ENCODE measurements at regions not wholly inside any gene's neighbourhood (a gene's known extent, or its start where the extent isn't known, plus 50 kb on each side); places are given as distances from the start of the nearest gene placed in this dataset.

DNA sequence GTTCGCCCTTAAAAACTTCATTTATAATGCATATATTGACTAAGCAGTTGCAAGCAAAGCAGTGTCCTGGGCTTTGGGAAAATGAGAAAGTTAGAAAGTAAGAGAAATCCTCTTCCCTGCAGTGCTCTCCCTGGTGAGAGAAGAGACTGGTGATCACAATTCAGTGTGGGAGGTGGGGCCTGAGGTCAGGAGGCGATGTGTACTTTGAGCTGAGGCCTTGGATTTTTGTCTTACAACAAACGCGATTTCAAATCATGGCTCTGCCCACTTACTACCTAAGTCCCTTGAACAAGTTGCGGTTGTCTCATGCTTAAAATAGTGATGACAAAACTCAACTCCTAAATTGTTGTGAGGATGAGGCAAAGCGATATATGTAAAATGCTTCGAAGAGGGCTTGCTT, 316.3 kb upstream of the NECTIN3 start:
- Mint-ChIP-seq H3K4me1 (ENCODE audit: low read depth, unreplicated experiment) (no peaks in the 10 kb centered on the region), H3K27ac (ENCODE audit: unreplicated experiment) (no peak overlapping the region), H3K27me3 (ENCODE audit: unreplicated experiment) (no peaks in the 10 kb centered on the region), H3K9me3 (ENCODE audit: unreplicated experiment) (peaks cover 2% of the 10 kb centered on the region), H3K36me3 (ENCODE audit: unreplicated experiment) (no peaks in the 10 kb centered on the region), H3K4me3 (ENCODE audit: unreplicated experiment) (no peak overlapping the region)
- no peak for DNase-seq
- TF ChIP-seq, protein P1, sequence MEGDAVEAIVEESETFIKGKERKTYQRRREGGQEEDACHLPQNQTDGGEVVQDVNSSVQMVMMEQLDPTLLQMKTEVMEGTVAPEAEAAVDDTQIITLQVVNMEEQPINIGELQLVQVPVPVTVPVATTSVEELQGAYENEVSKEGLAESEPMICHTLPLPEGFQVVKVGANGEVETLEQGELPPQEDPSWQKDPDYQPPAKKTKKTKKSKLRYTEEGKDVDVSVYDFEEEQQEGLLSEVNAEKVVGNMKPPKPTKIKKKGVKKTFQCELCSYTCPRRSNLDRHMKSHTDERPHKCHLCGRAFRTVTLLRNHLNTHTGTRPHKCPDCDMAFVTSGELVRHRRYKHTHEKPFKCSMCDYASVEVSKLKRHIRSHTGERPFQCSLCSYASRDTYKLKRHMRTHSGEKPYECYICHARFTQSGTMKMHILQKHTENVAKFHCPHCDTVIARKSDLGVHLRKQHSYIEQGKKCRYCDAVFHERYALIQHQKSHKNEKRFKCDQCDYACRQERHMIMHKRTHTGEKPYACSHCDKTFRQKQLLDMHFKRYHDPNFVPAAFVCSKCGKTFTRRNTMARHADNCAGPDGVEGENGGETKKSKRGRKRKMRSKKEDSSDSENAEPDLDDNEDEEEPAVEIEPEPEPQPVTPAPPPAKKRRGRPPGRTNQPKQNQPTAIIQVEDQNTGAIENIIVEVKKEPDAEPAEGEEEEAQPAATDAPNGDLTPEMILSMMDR (IDR thresholded peaks at IDR 0.05; ENCODE audit: partially characterized antibody, unreplicated experiment): no peak

DNA sequence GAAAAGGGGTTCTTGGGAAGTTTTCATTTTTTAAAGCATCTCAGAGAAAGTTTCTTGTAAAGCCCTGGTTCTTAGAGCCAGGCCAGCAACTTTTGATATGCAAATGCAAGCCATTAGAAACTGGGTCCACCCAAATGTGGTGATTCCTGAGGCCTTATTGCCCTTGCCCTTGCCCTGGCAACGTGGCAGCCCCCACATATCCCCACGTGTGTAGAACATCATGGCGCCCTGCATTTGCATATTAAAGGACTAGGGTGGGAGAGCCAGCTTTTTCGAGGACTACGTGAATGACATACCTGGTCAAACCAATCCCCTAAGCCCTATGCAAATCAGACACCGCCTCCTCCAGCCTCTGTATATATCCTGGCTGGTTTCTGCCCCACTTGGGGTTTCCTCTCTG, 314.9 kb upstream of the NECTIN3 start:
- DNase-seq: no peak
- H3K9me3 Mint-ChIP-seq (ENCODE audit: unreplicated experiment): peaks cover 2% of the 10 kb centered on the region
- H3K4me3 Mint-ChIP-seq (ENCODE audit: unreplicated experiment): no peak overlapping the region
- no peaks in the 10 kb centered on the region for H3K27me3 Mint-ChIP-seq (ENCODE audit: unreplicated experiment)
- H3K4me1 Mint-ChIP-seq (ENCODE audit: low read depth, unreplicated experiment): no peaks in the 10 kb centered on the region
- TF ChIP-seq, protein P1 (IDR thresholded peaks at IDR 0.05; ENCODE audit: partially characterized antibody, unreplicated experiment): no peak
- no peaks in the 10 kb centered on the region for H3K36me3 Mint-ChIP-seq (ENCODE audit: unreplicated experiment)
- no peak overlapping the region for H3K27ac Mint-ChIP-seq (ENCODE audit: unreplicated experiment)

DNA sequence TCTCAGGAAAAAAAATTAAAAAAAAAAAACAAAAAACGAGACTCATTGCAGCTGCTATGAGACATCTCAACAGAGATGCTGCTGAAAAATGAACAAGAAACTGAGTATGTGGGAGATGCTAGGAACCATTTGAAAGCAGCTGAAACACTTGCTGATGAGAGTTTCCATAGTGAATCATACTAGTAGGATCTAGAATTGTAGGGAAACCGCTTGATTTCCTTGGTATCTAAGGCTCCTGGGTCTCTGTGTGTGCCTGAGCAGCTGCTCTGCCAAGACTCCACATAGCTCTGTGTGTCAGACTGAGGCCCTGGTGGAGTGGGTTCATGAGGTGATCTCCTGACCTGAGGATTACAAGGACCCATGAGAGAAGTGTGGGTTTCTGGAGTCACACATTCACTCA, 313.4 kb upstream of the NECTIN3 start:
- Mint-ChIP-seq H3K4me1 (ENCODE audit: low read depth, unreplicated experiment) (no peaks in the 10 kb centered on the region), H3K9me3 (ENCODE audit: unreplicated experiment) (no peaks in the 10 kb centered on the region), H3K27me3 (ENCODE audit: unreplicated experiment) (no peaks in the 10 kb centered on the region), H3K4me3 (ENCODE audit: unreplicated experiment) (no peak overlapping the region), H3K36me3 (ENCODE audit: unreplicated experiment) (no peaks in the 10 kb centered on the region), H3K27ac (ENCODE audit: unreplicated experiment) (no peak overlapping the region)
- no peak for DNase-seq
- TF ChIP-seq, protein P1 (IDR thresholded peaks at IDR 0.05; ENCODE audit: partially characterized antibody, unreplicated experiment): no peak

DNA sequence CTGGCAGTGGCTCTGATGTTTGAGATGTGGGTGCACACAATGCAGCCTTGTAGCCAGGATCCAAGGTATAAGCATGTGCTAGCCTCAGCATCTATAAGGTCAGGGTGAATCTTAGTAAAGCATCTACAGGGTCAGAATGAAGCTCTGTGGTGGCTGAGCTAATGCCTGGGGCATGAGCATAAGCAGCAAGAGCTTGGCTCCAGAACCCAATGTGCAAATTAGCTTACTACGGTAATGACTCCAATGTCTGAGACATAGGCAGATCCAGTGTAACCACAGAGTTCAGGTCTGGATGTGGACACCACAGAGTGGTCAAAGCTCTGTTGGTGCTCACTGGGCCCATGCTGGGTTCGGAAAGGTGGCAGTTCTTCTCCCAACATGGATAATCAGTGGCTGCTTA, 304.5 kb upstream of the NECTIN3 start:
- DNase-seq: no peak
- Mint-ChIP-seq H3K9me3 (ENCODE audit: unreplicated experiment) (no peaks in the 10 kb centered on the region), H3K27me3 (ENCODE audit: unreplicated experiment) (no peaks in the 10 kb centered on the region), H3K27ac (ENCODE audit: unreplicated experiment) (no peak overlapping the region), H3K36me3 (ENCODE audit: unreplicated experiment) (no peaks in the 10 kb centered on the region), H3K4me3 (ENCODE audit: unreplicated experiment) (no peak overlapping the region), H3K4me1 (ENCODE audit: low read depth, unreplicated experiment) (no peaks in the 10 kb centered on the region)
- TF ChIP-seq, protein P1 (IDR thresholded peaks at IDR 0.05; ENCODE audit: partially characterized antibody, unreplicated experiment): no peak

DNA sequence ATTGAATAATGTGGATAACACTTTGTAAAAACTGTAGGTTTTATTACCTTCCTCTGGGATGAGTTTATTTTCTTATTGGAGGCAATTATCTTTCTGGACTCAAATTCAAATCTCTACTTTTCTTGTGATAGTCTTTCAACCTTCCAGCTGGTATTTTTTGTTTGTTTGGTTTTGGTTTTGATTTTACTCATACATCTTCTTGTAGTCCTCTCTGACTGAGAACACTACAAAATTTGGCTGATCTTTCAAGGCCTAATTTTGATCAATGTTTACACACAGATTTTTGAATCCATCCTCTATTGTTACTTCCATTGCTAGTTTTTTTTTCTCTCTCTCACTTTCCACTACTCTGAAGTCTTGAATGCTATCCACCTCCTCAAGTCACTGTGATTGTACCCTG, 303.8 kb upstream of the NECTIN3 start:
- H3K9me3 Mint-ChIP-seq (ENCODE audit: unreplicated experiment): no peaks in the 10 kb centered on the region
- no peak for DNase-seq
- no peak overlapping the region for H3K27ac Mint-ChIP-seq (ENCODE audit: unreplicated experiment)
- H3K27me3 Mint-ChIP-seq (ENCODE audit: unreplicated experiment): no peaks in the 10 kb centered on the region
- TF ChIP-seq, protein P1 (IDR thresholded peaks at IDR 0.05; ENCODE audit: partially characterized antibody, unreplicated experiment): no peak
- no peaks in the 10 kb centered on the region for H3K36me3 Mint-ChIP-seq (ENCODE audit: unreplicated experiment)
- H3K4me1 Mint-ChIP-seq (ENCODE audit: low read depth, unreplicated experiment): no peaks in the 10 kb centered on the region
- H3K4me3 Mint-ChIP-seq (ENCODE audit: unreplicated experiment): no peak overlapping the region
